Mammary epithelial cell (primary cell): ENCODE measurements at regions not wholly inside any gene's neighbourhood (a gene's known extent, or its start where the extent isn't known, plus 50 kb on each side); places are given as distances from the start of the nearest gene placed in this dataset.

Source experiments
- CTCF ChIP-seq, 2 donors: IDR thresholded peaks in 1 of 2; conservative IDR thresholded peaks in 1 of 2; 2 replicates each; pipeline ENCODE4 v1.5.1; 2011 to 2012; ENCODE audit warnings: inconsistent platforms in 2 of 2, low read length in 2 of 2, mild to moderate bottlenecking in 2 of 2, control low read depth in 1 of 2, low read depth in 1 of 2; ENCODE audit not compliant: insufficient read depth in 1 of 2; ENCODE audit errors: extremely low read depth in 1 of 2
- EZH2 ChIP-seq: IDR thresholded peaks from 2 replicates; pipeline ENCODE4 v1.6.1; 2012; ENCODE audit warnings: low read length, inconsistent platforms, borderline replicate concordance

GRCh38 chr2:19685731-19686130, 216.1 kb downstream of the TTC32 start:
- TF ChIP-seq CTCF (conservative IDR thresholded peaks at IDR 0.05 in 1 of 2, IDR thresholded peaks at IDR 0.05 in 1 of 2; ENCODE audit: extremely low read depth in 1 of 2, insufficient read depth in 1 of 2, low read depth in 1 of 2, low read length in 2 of 2), result no peak
- no peak for TF ChIP-seq EZH2
